Keratinocyte (primary cell): ENCODE measurements at regions not wholly inside any gene's neighbourhood (a gene's known extent, or its start where the extent isn't known, plus 50 kb on each side); places are given as distances from the start of the nearest gene placed in this dataset.

Experiments used
- DNase-seq: peaks from one replicate; pipeline ENCODE4 v3.0.0-alpha.2; 2011; ENCODE audit warnings: low read depth, missing footprints, low spot score
- FAIRE-seq: peaks from 2 replicates; lab custom pipeline; 2011; peaks lifted over from hg19 to GRCh38; lab: Jason Lieb, UNC
- H2AFZ ChIP-seq: 2 replicates; pipeline ENCODE4 v1.6.0; 2012; ENCODE audit warnings: low read length, control low read depth, inconsistent platforms; ENCODE audit not compliant: control insufficient read depth
- H3K27ac ChIP-seq: 2 replicates; pipeline ENCODE4 v1.5.1; 2011; ENCODE audit warnings: low read length; ENCODE audit not compliant: control insufficient read depth, insufficient read depth
- H3K27me3 ChIP-seq: 3 replicates; pipeline ENCODE4 v1.6.0; 2011; ENCODE audit warnings: low read length; ENCODE audit not compliant: control insufficient read depth, insufficient read depth; ENCODE audit errors: extremely low read depth
- H3K36me3 ChIP-seq, 2 experiments: 2 replicates in 1 of 2; 3 replicates in 1 of 2; pipeline ENCODE4 v1.5.1; 2011; ENCODE audit warnings: low read length in 2 of 2, mild to moderate bottlenecking in 1 of 2; ENCODE audit not compliant: control insufficient read depth in 2 of 2, insufficient read depth in 2 of 2; ENCODE audit errors: extremely low read depth in 1 of 2
- H3K4me1 ChIP-seq: 3 replicates; pipeline ENCODE4 v1.5.1; 2011; ENCODE audit warnings: low read length; ENCODE audit not compliant: control insufficient read depth, insufficient read depth; ENCODE audit errors: extremely low read depth
- H3K4me2 ChIP-seq: 3 replicates; pipeline ENCODE4 v1.6.0; 2011; ENCODE audit warnings: low read depth, low read length; ENCODE audit not compliant: control insufficient read depth, insufficient read depth; ENCODE audit errors: extremely low read depth
- H3K4me3 ChIP-seq, 3 experiments: fragments of 200-600 bp in 1 of 3; sonication (generic) in 1 of 3; 2 replicates in 2 of 3; 3 replicates in 1 of 3; pipeline ENCODE4 v1.5.1; 2011 to 2016; ENCODE audit warnings: low read length in 3 of 3, mild to moderate bottlenecking in 3 of 3, control low read depth in 2 of 3, inconsistent platforms in 1 of 3, low read depth in 1 of 3, mixed read lengths in 1 of 3, mixed run types in 1 of 3, moderate library complexity in 1 of 3; ENCODE audit not compliant: control insufficient read depth in 2 of 3, insufficient read depth in 2 of 3; ENCODE audit errors: extremely low read depth in 1 of 3
- H3K79me2 ChIP-seq: 2 replicates; pipeline ENCODE4 v1.6.0; 2012; ENCODE audit warnings: low read length; ENCODE audit not compliant: control insufficient read depth, insufficient read depth
- H3K9ac ChIP-seq: 3 replicates; pipeline ENCODE4 v1.6.0; 2011; ENCODE audit warnings: low read length; ENCODE audit not compliant: control insufficient read depth, insufficient read depth; ENCODE audit errors: extremely low read depth
- H3K9me1 ChIP-seq: 3 replicates; pipeline ENCODE4 v1.6.0; 2011; ENCODE audit warnings: low read length; ENCODE audit not compliant: control insufficient read depth, insufficient read depth; ENCODE audit errors: extremely low read depth
- H3K9me3 ChIP-seq: 2 replicates; pipeline ENCODE4 v1.5.1; 2012; ENCODE audit warnings: low read depth, low read length; ENCODE audit not compliant: control insufficient read depth
- H4K20me1 ChIP-seq: 3 replicates; pipeline ENCODE4 v1.6.0; 2011; ENCODE audit warnings: low read length; ENCODE audit not compliant: control insufficient read depth, insufficient read depth; ENCODE audit errors: extremely low read depth
- CTCF ChIP-seq, 3 experiments: IDR thresholded peaks in 1 of 3; conservative IDR thresholded peaks in 1 of 3; optimal IDR thresholded peaks in 1 of 3; 2 replicates in 2 of 3; 3 replicates in 1 of 3; pipeline versions ENCODE3 to v1.5.1; 2011; ENCODE audit warnings: low read length in 3 of 3, mild to moderate bottlenecking in 3 of 3, moderate library complexity in 2 of 3, control low read depth in 1 of 3, inconsistent platforms in 1 of 3; ENCODE audit not compliant: insufficient read depth in 2 of 3; ENCODE audit errors: extremely low read depth in 1 of 3
- EZH2 ChIP-seq: IDR thresholded peaks from one replicate; pipeline ENCODE4 v1.6.1; 2012; ENCODE audit warnings: inconsistent platforms, mild to moderate bottlenecking, low read length, moderate library complexity
- dilution Hi-C: fragments of 300-500 bp; cut with MboI; formaldehyde crosslinking; loops from one replicate; pipeline ENCODE4 v1.7.0; 2020; ENCODE audit warnings: low sequenced_read_pairs; ENCODE audit not compliant: extremely low pct_ligation_motif_present

GRCh38 chr18:51912381-51912780, 427.6 kb upstream of the DCC start:
- H3K27ac ChIP-seq: no peak overlapping the region
- no peaks in the 10 kb centered on the region for H3K36me3 ChIP-seq
- H3K4me3 ChIP-seq: no peak overlapping the region
- dilution Hi-C loops: no loop called here
- no peaks in the 10 kb centered on the region for H3K9me1 ChIP-seq
- H3K4me1 ChIP-seq: no peaks in the 10 kb centered on the region
- no peak overlapping the region for H3K4me2 ChIP-seq
- FAIRE-seq (no peak), DNase-seq (no peak)
- no peaks in the 10 kb centered on the region for H4K20me1 ChIP-seq
- H3K9ac ChIP-seq: no peak overlapping the region
- no peaks in the 10 kb centered on the region for H3K9me3 ChIP-seq
- no peak overlapping the region for H2AFZ ChIP-seq
- H3K79me2 ChIP-seq: no peaks in the 10 kb centered on the region
- TF ChIP-seq CTCF (optimal IDR thresholded peaks at IDR 0.05 in 1 of 3, IDR thresholded peaks at IDR 0.05 in 1 of 3, conservative IDR thresholded peaks at IDR 0.05 in 1 of 3; ENCODE audit: extremely low read depth in 1 of 3, insufficient read depth in 2 of 3, low read length in 3 of 3): no peak
- TF ChIP-seq EZH2: no peak
- H3K27me3 ChIP-seq: no peaks in the 10 kb centered on the region

GRCh38 chr18:51915176-51915575, 424.8 kb upstream of the DCC start:
- Histone ChIP-seq H3K9me1 (no peaks in the 10 kb centered on the region), H3K9ac (no peak overlapping the region)

More at GRCh38 chr18:51915176-51915575, 424.8 kb upstream of the DCC start:
- no peak overlapping the region for H2AFZ ChIP-seq
- FAIRE-seq (no peak), DNase-seq (no peak)
- H3K9me3 ChIP-seq: no peaks in the 10 kb centered on the region
- H3K4me2 ChIP-seq: no peak overlapping the region
- no peaks in the 10 kb centered on the region for H3K4me1 ChIP-seq
- dilution Hi-C loops: no loop called here
- no peaks in the 10 kb centered on the region for H3K36me3 ChIP-seq
- no peaks in the 10 kb centered on the region for H3K79me2 ChIP-seq
- no peaks in the 10 kb centered on the region for H4K20me1 ChIP-seq
- no peak overlapping the region for H3K4me3 ChIP-seq
- no peaks in the 10 kb centered on the region for H3K27me3 ChIP-seq
- TF ChIP-seq CTCF (optimal IDR thresholded peaks at IDR 0.05 in 1 of 3, IDR thresholded peaks at IDR 0.05 in 1 of 3, conservative IDR thresholded peaks at IDR 0.05 in 1 of 3; ENCODE audit: extremely low read depth in 1 of 3, insufficient read depth in 2 of 3, low read length in 3 of 3): no peak
- TF ChIP-seq EZH2: no peak
- no peak overlapping the region for H3K27ac ChIP-seq
